ENCODE measurements at regions not wholly inside any gene's neighbourhood (a gene's known extent, or its start where the extent isn't known, plus 50 kb on each side); places are given as distances from the start of the nearest gene placed in this dataset.

DNA sequence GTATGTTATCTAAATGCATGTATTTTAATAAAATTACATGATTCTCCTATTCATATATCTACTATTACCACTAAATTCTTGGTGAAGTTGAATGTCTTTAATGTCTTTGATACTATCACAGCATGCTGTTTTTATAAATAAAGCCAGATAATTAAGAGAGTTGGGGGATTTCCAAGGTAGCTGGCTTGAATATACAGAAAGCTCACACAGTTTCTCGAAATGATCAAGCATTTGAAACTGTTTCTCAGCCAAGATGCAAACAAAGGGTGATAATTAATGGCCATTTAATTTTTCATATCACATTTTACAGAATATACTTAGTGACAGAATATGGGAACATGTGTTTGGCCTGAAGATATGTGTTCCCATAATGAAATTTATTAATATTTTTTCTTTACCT, 145.6 kb upstream of the CDH12 start:
- DNase-seq (ENCODE audit: low read depth), result no peak

DNA sequence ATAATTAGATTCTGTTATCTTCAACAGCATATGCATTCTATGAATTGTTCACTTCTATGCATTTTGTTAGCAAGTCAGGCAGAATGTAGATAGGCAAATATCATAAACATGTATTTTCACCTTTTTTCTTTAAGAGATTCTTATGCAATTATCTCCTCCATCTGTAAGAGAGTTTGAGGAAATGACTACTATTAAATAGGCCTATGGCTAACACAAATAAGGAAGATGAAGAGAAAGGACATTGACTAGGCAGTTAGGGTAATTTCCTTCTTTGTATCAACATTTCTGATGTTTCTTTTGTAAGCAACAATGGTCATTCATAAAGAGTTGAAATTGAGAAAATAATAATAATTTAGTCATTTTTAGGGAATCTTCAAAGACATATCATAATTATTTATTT, 145.2 kb upstream of the CDH12 start:
- DNase-seq (ENCODE audit: low read depth), result no peak

DNA sequence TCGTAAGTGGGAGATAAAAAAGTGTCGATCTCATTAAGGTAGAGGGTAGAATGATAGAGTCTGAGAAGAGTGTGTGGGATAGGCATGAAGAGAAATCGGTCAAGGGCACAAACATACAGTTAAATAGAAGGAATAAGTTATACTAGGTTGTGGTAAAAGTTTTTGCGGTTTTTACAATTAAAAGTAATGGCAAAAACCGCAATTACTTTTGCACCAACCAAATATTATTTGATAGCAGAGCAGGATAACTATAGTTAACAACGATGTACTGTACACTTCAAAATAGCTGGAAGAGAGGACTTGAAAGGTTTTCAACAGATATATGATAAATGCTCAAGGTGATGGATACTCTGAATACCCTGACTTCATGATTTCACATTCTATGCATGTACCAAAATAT, 135.8 kb upstream of the CDH12 start:
- no peak for DNase-seq (ENCODE audit: low read depth)

DNA sequence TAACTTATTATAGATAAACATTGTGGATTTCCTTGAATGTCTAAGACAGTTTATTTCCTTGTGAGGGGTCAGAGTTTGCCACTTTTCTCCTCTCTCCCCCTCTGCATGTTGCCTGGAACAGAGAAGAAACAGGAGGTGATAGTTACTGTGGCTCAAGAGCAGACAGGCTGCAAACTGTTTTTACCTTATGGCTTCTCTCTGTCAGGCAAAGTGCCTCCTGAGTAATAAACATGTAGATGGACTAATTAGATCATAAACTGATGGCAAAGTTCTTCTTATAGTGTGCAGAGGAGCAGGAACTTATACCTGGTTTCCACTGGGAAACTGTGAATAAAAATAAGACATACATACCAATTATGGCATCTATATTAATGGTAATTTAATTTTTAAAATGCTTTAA, 133.1 kb upstream of the CDH12 start:
- DNase-seq (ENCODE audit: low read depth), result no peak

DNA sequence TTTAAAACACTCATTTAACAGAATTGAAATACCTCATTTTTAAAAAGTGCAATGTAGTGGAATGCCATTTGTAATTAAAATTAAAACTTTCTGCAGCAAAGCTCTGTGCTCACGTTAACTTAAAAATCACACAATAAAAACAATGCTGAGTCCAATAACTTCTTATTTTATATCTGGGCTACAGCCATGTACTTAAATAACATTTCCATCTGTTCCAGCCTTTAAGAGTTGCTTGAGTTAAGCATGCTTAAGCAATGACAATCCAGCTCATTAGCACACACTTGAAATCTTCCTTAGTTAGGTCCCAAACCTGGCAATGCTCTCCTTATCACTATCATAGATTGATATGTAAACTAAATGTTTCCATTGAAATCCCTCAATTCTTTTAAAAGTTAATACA, 132.3 kb upstream of the CDH12 start:
- DNase-seq (ENCODE audit: low read depth), result no peak

DNA sequence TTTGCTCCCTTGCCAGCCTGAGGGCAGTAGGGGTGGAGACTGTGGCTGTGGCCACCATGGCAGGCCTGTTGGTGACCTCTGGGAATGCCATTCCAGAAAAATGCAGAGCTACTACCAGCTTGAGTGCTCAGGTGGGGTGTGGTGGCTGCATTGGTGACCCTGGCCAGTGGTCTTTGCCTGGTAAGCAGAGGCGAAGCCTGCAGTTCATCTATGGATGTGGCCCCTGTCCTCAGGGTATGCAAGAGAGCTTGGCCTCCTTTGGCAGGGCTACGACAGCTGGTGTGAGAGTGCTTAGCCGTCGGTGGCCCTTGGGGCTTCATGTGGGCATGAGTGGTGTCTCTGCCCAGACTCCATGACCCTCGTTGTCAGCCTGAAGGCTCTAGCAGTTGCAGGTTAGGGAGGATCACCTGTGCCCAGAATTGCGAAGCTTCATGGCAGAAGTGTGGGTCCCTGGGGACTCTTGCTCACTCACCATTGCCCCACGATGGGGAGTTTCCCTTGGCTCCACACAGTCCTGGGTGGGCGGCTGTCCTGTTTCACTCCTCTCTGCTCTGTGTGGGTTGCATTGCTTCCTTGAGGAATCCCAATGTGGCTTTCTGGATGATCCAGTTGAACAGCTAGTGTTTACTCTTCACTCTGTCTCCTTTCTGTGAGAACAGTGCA, 117.9 kb upstream of the CDH12 start:
- DNase-seq (ENCODE audit: low read depth), result no peak

DNA sequence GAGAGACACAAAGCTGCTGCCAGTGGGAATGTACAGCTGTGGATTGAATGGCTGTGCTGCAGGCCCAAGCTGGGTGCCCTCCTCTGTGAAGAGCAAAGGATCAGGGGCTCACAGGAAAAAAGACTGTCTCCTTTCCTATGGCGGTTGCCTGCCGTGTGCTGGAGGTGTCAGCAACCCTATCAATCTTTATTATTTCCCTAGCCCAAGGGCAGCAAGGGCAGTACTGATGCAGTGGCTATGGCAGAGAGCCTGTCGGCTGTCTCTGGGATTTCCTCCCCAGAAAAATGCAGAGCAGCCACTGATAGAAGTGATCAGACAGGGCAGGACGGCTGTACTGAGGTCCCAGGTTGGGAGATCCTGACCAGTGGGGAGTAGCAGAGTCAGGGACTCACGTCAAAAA, 117.3 kb upstream of the CDH12 start:
- no peak for DNase-seq (ENCODE audit: low read depth)

DNA sequence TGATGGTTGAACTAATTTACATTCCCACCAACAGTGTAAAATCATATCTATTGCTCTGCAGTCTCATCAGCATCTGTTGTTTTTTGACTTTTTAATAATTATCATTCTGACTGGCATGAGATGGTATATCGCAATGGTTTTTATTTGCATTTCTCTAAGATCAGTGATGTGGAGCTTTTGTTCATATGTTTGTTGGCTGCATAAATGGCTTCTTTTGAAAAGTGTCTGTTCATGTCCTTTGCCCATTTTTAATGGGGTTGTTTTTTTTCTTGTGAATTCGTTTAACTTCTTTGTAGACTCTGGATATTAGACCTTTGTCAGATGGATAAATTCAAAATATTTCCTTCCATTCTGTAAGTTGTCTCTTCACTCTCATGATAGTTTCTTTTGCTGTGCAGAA, 115.2 kb upstream of the CDH12 start:
- no peak for DNase-seq (ENCODE audit: low read depth)

DNA sequence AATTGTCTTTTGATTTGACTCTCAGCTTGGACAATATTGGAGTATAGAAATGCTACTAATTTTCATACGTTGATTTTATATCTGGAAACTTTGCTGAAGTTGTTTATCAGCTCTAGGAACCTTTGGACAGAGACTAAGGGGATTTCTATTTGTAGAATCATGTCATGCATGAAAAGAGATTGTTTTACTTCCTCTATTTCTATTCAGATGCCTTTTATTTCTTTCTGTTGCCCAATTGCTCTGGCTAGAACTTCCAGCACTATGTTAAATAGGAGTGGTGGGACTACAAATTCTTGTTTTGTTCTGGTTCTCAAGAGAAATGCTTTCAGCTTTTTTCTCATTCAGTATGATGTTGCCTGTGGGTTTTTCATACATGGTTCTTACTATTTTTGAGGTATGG, 112.8 kb upstream of the CDH12 start:
- no peak for DNase-seq (ENCODE audit: low read depth)

DNA sequence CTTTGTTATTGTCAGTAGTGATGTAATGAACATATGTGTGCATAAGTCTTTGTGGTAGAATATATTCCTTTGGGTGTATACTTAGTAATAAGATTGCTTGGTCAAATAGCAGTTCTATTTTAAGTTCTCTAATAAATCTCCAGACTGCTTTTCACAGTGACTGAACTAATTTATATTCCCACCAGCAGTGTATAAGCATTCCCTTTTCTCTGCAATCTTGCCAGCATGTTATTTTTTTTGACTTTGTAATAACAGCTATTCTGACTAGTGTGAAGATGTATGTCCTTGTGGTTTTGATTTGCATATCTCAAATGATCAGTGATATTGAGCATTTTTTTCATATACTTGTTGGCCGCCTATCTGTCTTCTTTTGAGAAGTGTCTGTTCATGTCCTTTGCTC, 111.5 kb upstream of the CDH12 start:
- no peak for DNase-seq (ENCODE audit: low read depth)

DNA sequence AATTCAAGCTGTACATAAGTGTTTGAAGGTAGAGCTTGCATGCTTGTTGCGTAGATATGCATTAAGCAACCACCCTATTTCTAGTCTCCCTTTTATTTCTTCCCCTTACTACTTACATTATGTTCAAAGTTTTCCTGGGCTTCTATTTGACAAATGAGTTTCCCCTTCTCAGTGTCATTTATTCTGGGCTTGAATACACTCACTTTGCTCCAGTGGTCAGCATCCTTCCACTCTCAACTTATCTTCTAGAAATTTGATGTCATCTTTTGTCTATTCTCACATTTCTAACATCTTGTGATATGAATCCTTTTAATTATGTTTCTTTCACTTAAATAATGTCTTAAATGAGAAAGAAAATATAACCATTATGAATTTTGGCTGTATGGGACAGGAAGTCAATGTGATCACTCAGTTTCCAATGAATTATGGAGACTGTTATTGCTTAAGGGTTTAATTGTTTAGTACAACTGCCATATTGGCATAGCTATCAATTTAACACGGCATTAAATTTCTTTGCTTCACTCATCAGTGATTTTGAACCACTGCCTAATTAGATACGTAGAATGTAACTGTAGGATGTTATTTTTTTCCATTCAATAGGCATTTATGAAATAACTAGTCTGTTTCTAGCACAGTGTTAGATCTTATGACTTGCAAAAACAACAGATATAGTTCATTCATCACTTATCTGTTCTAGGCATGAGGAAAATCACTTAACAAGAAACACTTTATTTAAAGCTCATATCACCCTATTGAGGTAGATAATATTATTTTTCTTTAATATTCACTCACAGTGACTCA, 105.5 kb upstream of the CDH12 start:
- DNase-seq (ENCODE audit: low read depth), result no peak

DNA sequence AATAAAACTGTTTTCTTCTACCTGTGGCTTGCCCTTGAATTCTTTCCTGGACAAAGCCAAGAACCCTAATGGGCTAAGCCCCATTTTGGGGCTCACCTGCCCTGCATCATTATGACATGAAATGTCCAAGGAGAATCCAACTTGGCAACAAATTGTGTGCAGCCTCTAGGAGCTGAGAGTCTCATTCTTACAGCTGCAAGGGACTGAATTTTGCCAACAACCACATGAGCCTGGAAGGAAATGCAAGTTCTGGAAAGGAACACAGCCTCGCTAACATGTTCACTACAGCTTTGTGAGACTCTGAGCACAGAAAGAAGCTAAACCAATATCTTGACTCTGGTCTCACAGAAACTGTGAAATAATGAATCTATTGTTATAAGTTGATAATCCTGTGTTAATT, 94.8 kb upstream of the CDH12 start:
- no peak for DNase-seq (ENCODE audit: low read depth)

DNA sequence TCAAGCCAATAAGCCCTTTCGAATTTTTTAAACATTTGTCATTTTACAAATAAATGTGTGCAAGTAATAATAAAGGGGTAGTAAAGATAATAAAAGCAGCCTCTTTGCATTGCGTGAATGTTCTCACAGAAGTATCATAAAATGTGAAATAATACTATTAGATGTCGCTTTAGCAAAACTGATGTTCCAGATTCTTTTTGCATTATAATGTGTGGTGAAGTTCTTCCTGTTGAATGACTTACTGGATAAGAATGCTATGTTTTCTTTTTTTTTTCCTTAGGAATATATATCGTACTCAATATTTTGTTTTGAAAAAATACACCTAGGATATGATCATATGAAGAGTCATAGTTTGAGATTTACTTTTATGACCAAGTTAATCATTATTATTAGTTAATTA, 85.2 kb upstream of the CDH12 start:
- DNase-seq (ENCODE audit: low read depth), result no peak

DNA sequence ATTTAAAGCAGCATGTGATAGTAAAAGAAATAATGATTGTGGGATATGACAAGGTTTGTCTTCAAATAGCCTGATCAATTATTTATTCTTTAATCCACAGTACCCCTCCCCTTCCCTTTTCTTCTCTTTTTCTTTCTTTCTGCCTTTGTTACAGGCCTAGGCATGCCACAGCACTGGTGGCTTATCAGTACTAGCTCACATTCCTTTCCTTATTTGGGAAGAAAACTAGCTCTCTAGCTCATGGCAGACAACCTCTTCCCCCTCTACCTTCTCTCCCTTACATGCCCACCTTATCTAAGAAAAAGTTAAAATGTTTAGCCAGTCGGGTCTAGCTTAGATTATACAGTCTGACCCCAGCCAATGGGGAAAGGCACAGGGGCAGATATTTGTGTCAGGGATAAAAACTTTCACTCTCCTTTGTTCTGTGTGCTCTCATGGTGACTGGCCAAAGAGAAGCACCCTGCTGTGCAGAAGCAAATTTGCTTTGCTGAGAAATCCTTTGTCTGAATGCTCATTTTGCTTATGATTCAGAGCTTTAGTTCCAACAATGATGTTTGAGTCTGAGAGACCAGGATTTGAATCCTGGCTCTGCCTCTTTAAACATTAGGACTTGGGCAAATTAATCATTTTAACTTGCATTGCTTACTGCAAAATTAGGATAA, 75.8 kb upstream of the CDH12 start:
- no peak for DNase-seq (ENCODE audit: low read depth)

DNA sequence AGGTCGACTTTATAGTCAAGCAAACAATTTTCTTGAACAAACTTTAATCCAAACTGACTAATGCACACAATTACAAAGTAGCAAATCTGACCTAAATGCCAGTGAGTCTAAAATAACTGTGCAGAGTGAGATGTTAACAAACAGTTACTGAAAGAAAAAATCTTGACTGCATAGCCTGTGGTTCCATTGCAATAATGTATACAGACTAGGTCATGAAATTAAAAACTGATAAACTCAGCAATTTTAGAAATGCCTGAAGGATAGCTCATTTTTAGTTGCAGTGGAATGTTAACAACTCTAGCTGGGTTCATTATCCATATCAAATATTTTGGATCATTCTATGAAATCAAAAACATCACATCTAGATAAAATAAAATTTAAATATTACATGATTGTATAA, 73.4 kb upstream of the CDH12 start:
- DNase-seq (ENCODE audit: low read depth), result no peak

DNA sequence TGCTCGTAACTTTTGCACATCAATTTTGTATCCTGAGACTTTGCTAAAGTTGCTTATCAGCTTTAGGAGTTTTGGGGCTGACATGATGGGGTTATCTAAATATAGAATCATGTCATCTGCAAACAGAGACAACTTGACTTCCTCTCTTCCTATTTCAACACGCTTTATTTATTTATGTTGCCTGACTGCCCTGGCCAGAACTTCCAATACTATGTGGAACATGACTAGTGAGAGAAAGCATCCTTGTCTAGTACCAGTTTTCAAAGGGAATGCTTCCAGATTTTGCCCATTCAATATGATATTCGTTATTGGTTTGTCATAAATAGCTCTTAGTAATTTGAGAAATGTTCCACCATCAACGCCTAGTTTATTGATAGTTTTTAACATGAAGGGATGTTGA, 65.4 kb upstream of the CDH12 start:
- DNase-seq (ENCODE audit: low read depth), result no peak

DNA sequence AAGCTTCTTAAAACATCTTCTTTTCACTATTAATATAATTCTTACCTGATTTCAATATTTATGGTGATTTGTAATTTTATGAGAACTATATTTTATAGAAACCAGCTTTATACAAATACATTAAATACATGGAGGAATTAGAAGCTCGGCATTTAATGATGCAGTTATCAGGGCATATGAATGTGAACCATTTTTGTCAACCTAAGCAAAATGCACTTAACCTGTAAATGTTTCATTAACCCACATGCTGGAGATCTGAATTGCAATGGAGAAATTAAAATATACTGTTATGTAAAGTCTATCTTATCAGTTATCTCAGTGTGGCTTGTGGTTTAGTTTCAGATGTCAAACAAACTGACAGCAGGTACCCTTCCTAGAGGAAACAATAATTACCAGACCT, 63.2 kb upstream of the CDH12 start:
- DNase-seq (ENCODE audit: low read depth), result no peak

DNA sequence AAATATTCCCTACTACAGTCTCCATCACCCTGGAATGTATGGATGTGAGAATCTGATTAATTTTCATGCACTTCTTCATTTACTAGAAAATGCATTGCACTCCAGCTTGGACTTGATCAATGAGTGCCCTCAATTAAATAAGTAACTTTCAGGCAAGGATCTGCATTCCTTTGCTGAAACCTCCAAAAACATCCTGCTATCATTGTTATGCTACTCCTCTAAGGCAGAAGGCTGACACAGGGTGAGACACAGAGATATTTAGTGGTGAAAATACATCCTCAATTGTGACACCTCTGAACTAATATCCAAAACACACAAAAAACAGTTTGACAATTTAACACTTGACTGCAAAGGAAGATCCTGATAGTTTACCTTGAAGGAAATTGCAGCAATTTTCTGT, 57.9 kb upstream of the CDH12 start:
- no peak for DNase-seq (ENCODE audit: low read depth)

DNA sequence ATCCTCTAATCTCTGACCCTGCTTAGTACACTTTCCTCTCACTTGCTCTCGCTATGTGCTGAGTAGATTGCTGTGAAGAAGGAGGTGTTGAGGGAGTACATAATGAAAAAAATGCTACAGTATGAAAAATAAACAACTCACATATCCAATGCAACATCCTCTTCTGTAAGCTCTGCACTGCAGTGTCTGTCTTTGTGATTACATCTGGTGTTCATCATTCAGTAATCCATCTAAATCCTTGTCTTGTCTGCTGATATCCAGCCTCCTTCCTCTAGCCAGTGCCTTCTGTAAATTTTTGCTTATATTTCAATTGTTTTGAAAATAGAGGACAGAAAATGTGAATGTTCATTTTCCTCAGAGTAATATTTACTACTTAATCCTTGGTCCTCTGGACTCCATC, 57.4 kb upstream of the CDH12 start:
- no peak for DNase-seq (ENCODE audit: low read depth)

DNA sequence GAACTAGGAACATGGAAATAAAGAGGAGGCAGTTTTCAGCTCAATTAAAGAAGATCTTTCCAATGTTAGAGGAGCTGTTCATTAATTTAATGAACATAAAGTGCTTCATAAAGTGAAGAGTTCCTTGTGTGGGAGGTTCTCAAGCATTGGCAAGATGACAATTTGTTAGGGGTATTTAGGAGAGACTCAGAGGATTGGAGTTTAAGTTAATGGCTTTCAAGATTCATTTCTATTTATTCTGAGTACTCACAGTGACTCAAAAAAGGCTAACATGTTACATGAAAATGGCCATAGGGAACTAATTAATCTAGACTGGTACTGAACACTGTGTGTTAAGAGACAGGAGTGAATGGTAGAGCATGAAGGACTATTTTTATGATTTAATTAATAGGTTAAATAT, 55.4 kb upstream of the CDH12 start:
- no peak for DNase-seq (ENCODE audit: low read depth)

DNA sequence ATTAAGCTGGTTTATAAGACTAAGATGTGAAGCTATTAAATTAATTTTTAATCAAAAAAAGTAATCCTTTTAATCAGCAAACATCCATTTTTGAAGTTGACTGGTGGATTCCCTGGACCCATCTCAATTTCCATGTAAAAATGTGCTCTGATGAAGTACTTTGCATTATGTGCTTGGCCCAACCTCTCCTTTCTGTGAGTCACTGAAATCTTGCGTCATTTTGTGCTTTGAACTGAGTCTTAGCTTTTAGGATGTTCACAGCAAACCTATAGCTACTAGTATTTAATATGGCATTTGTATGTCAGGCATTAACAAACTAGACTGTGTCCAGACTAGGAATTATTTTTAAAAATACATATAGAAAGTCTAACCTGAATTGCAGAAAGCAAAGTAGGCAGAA, 55.0 kb upstream of the CDH12 start:
- DNase-seq (ENCODE audit: low read depth), result no peak
